ENCODE measurements at regions not wholly inside any gene's neighbourhood (a gene's known extent, or its start where the extent isn't known, plus 50 kb on each side); places are given as distances from the start of the nearest gene placed in this dataset.

DNA sequence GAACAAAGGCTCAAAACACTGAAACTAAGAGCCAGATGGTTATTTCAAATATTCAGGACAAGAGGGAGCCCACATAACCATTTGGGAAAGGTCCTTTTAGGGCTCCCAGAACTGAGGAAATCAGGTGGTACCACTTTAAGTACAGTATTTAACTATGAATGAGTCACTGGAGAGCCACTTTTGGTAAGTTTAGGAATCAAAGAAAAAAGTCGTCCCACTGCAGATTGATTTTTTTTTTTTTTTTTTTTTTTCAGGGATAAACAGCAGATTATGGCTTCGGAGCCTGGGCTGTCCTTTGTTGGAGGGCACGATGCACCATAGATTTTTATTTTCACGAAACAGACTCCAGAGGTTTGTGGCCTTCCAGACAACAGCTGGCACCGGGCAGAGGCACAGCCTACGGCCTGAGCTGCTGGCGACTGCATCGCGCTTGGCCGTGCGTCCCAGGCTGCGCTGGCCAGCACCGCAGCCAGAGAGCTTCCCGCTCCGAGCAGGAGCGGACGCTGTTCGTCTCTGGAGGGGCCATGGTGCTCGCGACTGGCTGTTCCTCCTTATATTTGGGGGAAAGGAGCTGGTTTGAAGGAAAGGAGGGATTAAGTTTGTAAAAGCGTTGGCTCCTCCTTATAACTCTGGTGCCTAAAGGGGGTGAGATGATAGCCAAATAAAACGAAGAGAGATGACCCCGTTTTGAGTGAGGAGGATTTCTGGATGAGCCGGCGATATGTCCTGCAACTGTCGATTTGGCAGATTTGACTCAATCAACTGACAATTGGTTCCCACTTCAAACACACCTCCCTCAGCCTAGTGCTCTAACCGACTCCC is 152.9 kb upstream of the GOLIM4 start:
- no peaks in the 10 kb centered on the region for H3K9me3 ChIP-seq (ENCODE audit: control insufficient read depth, low read length, poor library complexity, severe bottlenecking)
- Mint-ChIP-seq H3K4me3 (peak overlapping the region; percentile 70), H3K27me3 (peaks cover 49% of the 10 kb centered on the region), H3K4me1 (peaks cover 7% of the 10 kb centered on the region), H3K36me3 (ENCODE audit: low read depth) (no peaks in the 10 kb centered on the region), H3K27ac (no peak overlapping the region)
- ATAC-seq (no peak), DNase-seq (no peak)

GRCh38 chr3:168241156-168241555 is 145.4 kb upstream of the GOLIM4 start:
- no peaks in the 10 kb centered on the region for H3K9me3 ChIP-seq (ENCODE audit: control insufficient read depth, low read length, poor library complexity, severe bottlenecking)
- no peak overlapping the region for H3K27ac Mint-ChIP-seq
- H3K27me3 Mint-ChIP-seq, result peaks cover 13% of the 10 kb centered on the region
- no peaks in the 10 kb centered on the region for H3K4me1 Mint-ChIP-seq
- H3K4me3 Mint-ChIP-seq, result no peak overlapping the region
- no peaks in the 10 kb centered on the region for H3K36me3 Mint-ChIP-seq (ENCODE audit: low read depth)
- no peak for ATAC-seq
- DNase-seq, result no peak

- H3K4me1 Mint-ChIP-seq, result no peaks in the 10 kb centered on the region
- ATAC-seq (no peak), DNase-seq (no peak)
- H3K27me3 Mint-ChIP-seq, result peaks cover 8% of the 10 kb centered on the region
- no peak overlapping the region for H3K4me3 Mint-ChIP-seq
- H3K36me3 Mint-ChIP-seq (ENCODE audit: low read depth), result no peaks in the 10 kb centered on the region
- no peak overlapping the region for H3K27ac Mint-ChIP-seq
- no peaks in the 10 kb centered on the region for H3K9me3 ChIP-seq (ENCODE audit: control insufficient read depth, low read length, poor library complexity, severe bottlenecking)
These were observed 143.6 kb upstream of the GOLIM4 start for GRCh38 chr3:168239287-168239686.

- H3K27ac Mint-ChIP-seq, result no peak overlapping the region
- no peak for DNase-seq
- H3K9me3 ChIP-seq (ENCODE audit: control insufficient read depth, low read length, poor library complexity, severe bottlenecking), result no peaks in the 10 kb centered on the region
- H3K4me1 Mint-ChIP-seq, result no peaks in the 10 kb centered on the region
- H3K4me3 Mint-ChIP-seq, result no peak overlapping the region
- peaks cover 13% of the 10 kb centered on the region for H3K27me3 Mint-ChIP-seq
- H3K36me3 Mint-ChIP-seq (ENCODE audit: low read depth), result no peaks in the 10 kb centered on the region
- no peak for ATAC-seq
These were observed 137.3 kb upstream of the GOLIM4 start for GRCh38 chr3:168233001-168233400.

DNA sequence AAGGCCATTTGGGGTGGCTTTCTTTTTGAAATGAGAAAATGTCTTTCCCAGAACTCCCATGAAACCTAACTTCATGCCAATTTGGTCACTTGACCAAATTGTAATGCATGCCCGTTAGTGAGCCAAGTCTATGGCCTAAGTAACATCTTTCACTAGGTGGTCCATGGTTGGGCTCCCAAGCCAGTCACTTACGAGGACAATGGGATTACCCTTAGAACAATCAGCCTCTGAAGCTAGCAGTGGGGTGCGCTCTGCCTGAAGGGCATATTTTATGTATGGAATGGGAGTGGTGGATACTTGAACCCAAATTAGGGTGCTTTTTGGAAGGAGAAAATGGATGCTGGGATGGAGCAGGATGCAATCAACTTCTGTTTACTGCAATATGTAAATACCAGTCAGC is 127.4 kb upstream of the GOLIM4 start:
- Mint-ChIP-seq H3K27me3 (peaks cover 5% of the 10 kb centered on the region), H3K36me3 (ENCODE audit: low read depth) (no peaks in the 10 kb centered on the region), H3K4me3 (no peak overlapping the region), H3K4me1 (no peaks in the 10 kb centered on the region), H3K27ac (no peak overlapping the region)
- DNase-seq, result no peak
- no peaks in the 10 kb centered on the region for H3K9me3 ChIP-seq (ENCODE audit: control insufficient read depth, low read length, poor library complexity, severe bottlenecking)
- no peak for ATAC-seq

DNA sequence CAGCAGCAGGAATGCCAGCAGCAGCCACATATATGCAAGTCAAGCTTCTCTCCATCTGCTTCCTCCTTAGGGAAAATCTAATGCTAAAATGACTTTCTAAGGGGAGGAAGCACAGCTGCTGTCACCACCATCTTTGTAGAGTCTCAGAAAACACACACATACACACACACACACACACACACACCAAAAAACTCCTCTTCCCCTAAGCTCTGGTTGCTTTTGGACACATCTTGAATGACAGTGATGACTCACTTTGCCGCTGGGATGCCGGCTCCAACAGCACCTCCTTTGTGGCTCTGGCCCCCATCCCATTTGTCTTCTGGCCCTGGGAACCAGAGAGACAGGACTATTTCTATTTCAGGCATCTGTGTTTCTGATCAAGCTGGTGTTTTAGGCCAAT is 124.8 kb upstream of the GOLIM4 start:
- ATAC-seq, result no peak
- H3K4me1 Mint-ChIP-seq, result peaks cover 2% of the 10 kb centered on the region
- no peaks in the 10 kb centered on the region for H3K9me3 ChIP-seq (ENCODE audit: control insufficient read depth, low read length, poor library complexity, severe bottlenecking)
- H3K4me3 Mint-ChIP-seq, result no peak overlapping the region
- H3K27ac Mint-ChIP-seq, result no peak overlapping the region
- DNase-seq, result no peak
- peaks cover 5% of the 10 kb centered on the region for H3K27me3 Mint-ChIP-seq
- no peaks in the 10 kb centered on the region for H3K36me3 Mint-ChIP-seq (ENCODE audit: low read depth)

DNA sequence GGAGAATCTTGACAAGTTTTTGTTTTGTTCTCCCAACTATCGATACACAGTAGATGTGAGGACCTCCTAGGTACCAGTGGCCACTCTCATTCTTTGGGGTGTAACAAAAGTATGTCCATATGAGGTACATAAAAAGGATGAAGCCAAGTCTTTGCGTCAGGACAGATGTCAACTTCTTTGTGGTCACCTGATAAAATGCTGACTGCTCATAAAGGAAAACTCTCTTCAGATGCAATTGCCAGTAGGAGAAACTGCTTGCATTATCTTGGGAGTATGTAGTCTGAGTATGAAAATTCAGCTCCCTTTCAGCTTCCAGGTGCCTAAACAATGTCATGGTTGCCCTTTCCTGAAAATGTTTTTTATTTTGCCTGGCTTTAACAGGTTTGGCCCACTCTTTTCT is 123.8 kb upstream of the GOLIM4 start:
- H3K36me3 Mint-ChIP-seq (ENCODE audit: low read depth), result no peaks in the 10 kb centered on the region
- H3K27ac Mint-ChIP-seq, result no peak overlapping the region
- DNase-seq (no peak), ATAC-seq (no peak)
- peaks cover 2% of the 10 kb centered on the region for H3K4me1 Mint-ChIP-seq
- H3K4me3 Mint-ChIP-seq, result no peak overlapping the region
- H3K27me3 Mint-ChIP-seq, result peaks cover 5% of the 10 kb centered on the region
- H3K9me3 ChIP-seq (ENCODE audit: control insufficient read depth, low read length, poor library complexity, severe bottlenecking), result no peaks in the 10 kb centered on the region

- no peaks in the 10 kb centered on the region for H3K9me3 ChIP-seq (ENCODE audit: control insufficient read depth, low read length, poor library complexity, severe bottlenecking)
- peaks cover 5% of the 10 kb centered on the region for H3K27me3 Mint-ChIP-seq
- DNase-seq (no peak), ATAC-seq (no peak)
- no peaks in the 10 kb centered on the region for H3K36me3 Mint-ChIP-seq (ENCODE audit: low read depth)
- no peak overlapping the region for H3K4me3 Mint-ChIP-seq
- peaks cover 8% of the 10 kb centered on the region for H3K4me1 Mint-ChIP-seq
- no peak overlapping the region for H3K27ac Mint-ChIP-seq
These were observed 122.9 kb upstream of the GOLIM4 start for GRCh38 chr3:168218600-168218999.

- DNase-seq (no peak), ATAC-seq (no peak)
- no peaks in the 10 kb centered on the region for H3K36me3 Mint-ChIP-seq (ENCODE audit: low read depth)
- H3K9me3 ChIP-seq (ENCODE audit: control insufficient read depth, low read length, poor library complexity, severe bottlenecking), result no peaks in the 10 kb centered on the region
- peaks cover 11% of the 10 kb centered on the region for H3K4me1 Mint-ChIP-seq
- no peak overlapping the region for H3K27ac Mint-ChIP-seq
- no peak overlapping the region for H3K4me3 Mint-ChIP-seq
- H3K27me3 Mint-ChIP-seq, result no peaks in the 10 kb centered on the region
These were observed 121.1 kb upstream of the GOLIM4 start for GRCh38 chr3:168216851-168217250.

GRCh38 chr3:168213920-168214319 is 118.2 kb upstream of the GOLIM4 start:
- Mint-ChIP-seq H3K4me1 (peaks cover 11% of the 10 kb centered on the region), H3K27me3 (no peaks in the 10 kb centered on the region), H3K4me3 (peak overlapping the region; percentile 79), H3K36me3 (ENCODE audit: low read depth) (no peaks in the 10 kb centered on the region), H3K27ac (peak overlapping the region; percentile 32)
- no peak for DNase-seq
- ATAC-seq, result peak; percentile 20
- H3K9me3 ChIP-seq (ENCODE audit: control insufficient read depth, low read length, poor library complexity, severe bottlenecking), result no peaks in the 10 kb centered on the region

DNA sequence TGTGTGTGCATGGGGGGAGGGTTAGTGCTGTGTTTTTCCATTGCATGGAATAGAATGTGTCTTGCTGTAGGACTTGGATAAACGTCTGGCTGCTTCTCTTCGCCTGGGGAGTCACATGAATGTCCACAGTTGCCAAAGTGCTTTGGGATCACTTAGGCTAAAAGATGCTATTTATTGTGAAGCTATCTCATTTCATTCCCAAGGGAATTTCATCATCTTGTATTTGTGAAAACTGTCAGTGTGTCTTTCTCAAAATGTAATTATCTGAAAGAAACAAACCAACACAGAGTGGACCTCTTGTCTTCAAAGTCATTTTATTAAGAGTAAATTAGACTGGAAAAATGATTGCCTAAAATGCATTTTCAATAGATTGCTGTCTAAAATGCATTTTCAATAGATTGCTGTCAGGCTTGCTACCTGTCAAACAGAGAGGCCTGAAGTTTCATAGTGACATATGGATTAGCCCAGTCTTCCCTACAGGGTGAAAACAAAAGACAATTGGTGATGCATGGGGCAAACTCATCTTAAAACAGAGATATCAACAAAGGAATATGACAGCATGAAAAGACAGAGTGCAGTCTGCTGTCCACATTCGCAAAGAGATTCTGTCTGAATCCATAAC is 117.1 kb upstream of the GOLIM4 start:
- no peaks in the 10 kb centered on the region for H3K27me3 Mint-ChIP-seq
- H3K9me3 ChIP-seq (ENCODE audit: control insufficient read depth, low read length, poor library complexity, severe bottlenecking), result no peaks in the 10 kb centered on the region
- ATAC-seq (no peak), DNase-seq (no peak)
- H3K27ac Mint-ChIP-seq, result peak overlapping the region; percentile 32
- no peak overlapping the region for H3K4me3 Mint-ChIP-seq
- no peaks in the 10 kb centered on the region for H3K36me3 Mint-ChIP-seq (ENCODE audit: low read depth)
- H3K4me1 Mint-ChIP-seq, result peaks cover 11% of the 10 kb centered on the region

GRCh38 chr3:168205451-168205850 is 109.7 kb upstream of the GOLIM4 start:
- DNase-seq, result no peak
- Mint-ChIP-seq H3K36me3 (ENCODE audit: low read depth) (no peaks in the 10 kb centered on the region), H3K4me1 (no peaks in the 10 kb centered on the region), H3K27me3 (peaks cover 6% of the 10 kb centered on the region), H3K4me3 (no peak overlapping the region), H3K27ac (no peak overlapping the region)
- ATAC-seq, result no peak
- no peaks in the 10 kb centered on the region for H3K9me3 ChIP-seq (ENCODE audit: control insufficient read depth, low read length, poor library complexity, severe bottlenecking)

DNA sequence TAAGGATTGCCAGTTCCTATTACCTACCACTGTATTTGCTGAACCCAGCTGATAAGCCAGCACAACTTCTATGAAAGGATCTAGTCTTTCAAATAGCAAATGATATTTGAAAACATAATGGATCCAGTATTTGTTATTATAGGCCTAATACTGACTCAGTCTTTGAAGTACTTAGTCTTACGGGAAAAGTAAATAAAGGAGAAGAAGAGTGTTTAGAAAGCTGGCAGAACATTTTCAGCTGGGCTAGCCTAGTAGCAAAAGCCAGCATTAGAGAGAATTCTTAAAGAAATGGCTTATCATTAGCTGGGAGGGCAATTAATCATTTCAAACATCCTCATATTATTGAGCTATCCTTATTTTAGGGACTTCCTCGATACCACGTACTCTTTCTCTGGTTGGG is 101.4 kb upstream of the GOLIM4 start:
- Mint-ChIP-seq H3K27me3 (peaks cover 16% of the 10 kb centered on the region), H3K4me1 (no peaks in the 10 kb centered on the region)
- no peak for ATAC-seq

GRCh38 chr3:168191856-168192255 is 96.1 kb upstream of the GOLIM4 start:
- no peaks in the 10 kb centered on the region for H3K9me3 ChIP-seq (ENCODE audit: control insufficient read depth, low read length, poor library complexity, severe bottlenecking)
- DNase-seq (no peak), ATAC-seq (no peak)
- Mint-ChIP-seq H3K36me3 (ENCODE audit: low read depth) (no peaks in the 10 kb centered on the region), H3K4me1 (no peaks in the 10 kb centered on the region), H3K27ac (no peak overlapping the region), H3K27me3 (peaks cover 7% of the 10 kb centered on the region), H3K4me3 (no peak overlapping the region)

More for the DNA sequence above, 101.4 kb upstream of the GOLIM4 start:
- no peak for DNase-seq
- H3K4me3 Mint-ChIP-seq, result no peak overlapping the region
- H3K9me3 ChIP-seq (ENCODE audit: control insufficient read depth, low read length, poor library complexity, severe bottlenecking), result no peaks in the 10 kb centered on the region
- no peaks in the 10 kb centered on the region for H3K36me3 Mint-ChIP-seq (ENCODE audit: low read depth)
- no peak overlapping the region for H3K27ac Mint-ChIP-seq

Data from T-helper 17 cell (primary cell).